Endothelial cell of umbilical vein (primary cell): ENCODE measurements at regions not wholly inside any gene's neighbourhood (a gene's known extent, or its start where the extent isn't known, plus 50 kb on each side); places are given as distances from the start of the nearest gene placed in this dataset.

Experiments
- CTCF ChIP-seq, 2 donors: IDR thresholded peaks; 1 replicate in 1 of 2; 2 replicates in 1 of 2; pipeline ENCODE4 v1.5.1; 2011; ENCODE audit warnings: low read length in 2 of 2, mild to moderate bottlenecking in 2 of 2, moderate library complexity in 2 of 2, control low read depth in 1 of 2, inconsistent platforms in 1 of 2, low read depth in 1 of 2; ENCODE audit not compliant: insufficient read depth in 1 of 2; ENCODE audit errors: extremely low read depth in 1 of 2
- EZH2 ChIP-seq: IDR thresholded peaks from 2 replicates; pipeline ENCODE4 v1.6.1; 2012; ENCODE audit warnings: borderline replicate concordance, low read depth, mild to moderate bottlenecking, moderate library complexity, low read length, inconsistent platforms; ENCODE audit not compliant: severe bottlenecking
- MAX ChIP-seq: IDR thresholded peaks from 2 replicates; pipeline ENCODE4 v1.6.1; 2011; ENCODE audit not compliant: insufficient read depth, insufficient read length
- POLR2A ChIP-seq: IDR thresholded peaks from 2 replicates; pipeline ENCODE4 v1.6.1; 2012; ENCODE audit warnings: low read depth, mild to moderate bottlenecking, control low read depth, low read length

GRCh38 chr2:176601066-176601465 is 331.8 kb downstream of the MTX2 start:
- TF ChIP-seq CTCF (IDR thresholded peaks at IDR 0.05; ENCODE audit: extremely low read depth in 1 of 2, insufficient read depth in 1 of 2, low read depth in 1 of 2, low read length in 2 of 2): no peak
- no peak for TF ChIP-seq EZH2
- no peak for TF ChIP-seq POLR2A
- no peak for TF ChIP-seq MAX
